ENCODE measurements at regions not wholly inside any gene's neighbourhood (a gene's known extent, or its start where the extent isn't known, plus 50 kb on each side); places are given as distances from the start of the nearest gene placed in this dataset.
A peak's percentile ranks its signal among the peaks of the same experiment; 100 is the strongest.

DNA sequence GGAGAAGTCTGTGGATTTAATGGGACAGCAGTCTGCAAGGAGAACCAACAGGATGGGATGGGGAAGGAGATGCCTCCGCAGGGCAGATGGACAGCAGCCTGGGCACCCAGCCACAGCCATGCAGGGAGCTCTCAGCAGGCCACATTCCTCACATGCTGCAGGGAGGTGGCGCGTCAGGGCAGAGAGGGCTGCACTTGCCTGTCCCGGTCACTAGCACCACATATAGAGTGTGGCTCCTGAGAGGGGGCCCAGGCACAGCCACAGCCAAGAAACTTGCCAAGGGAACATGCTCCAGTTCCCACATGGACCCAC, 86.8 kb upstream of the ZMIZ1 start:
- DNase-seq (ENCODE audit: low read depth): no peak

DNA sequence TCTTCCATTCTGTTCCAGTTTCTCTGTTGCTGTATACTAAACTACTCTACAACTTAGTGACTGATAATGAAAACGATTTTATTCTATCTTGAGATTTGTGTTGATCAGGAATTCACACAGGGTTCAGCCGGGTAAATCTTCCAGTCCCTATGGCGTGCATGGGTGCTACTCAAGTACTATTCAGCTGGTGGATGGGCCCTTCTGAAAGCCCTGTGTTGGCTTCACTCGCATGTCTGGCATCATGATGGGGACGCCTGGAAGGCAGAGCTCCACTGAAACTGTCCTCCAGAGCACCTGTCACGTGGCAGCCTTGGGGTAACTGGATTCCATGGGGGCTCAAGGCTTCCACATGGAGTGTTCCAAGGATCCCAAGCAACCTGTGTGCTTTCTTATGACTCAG, 86.0 kb upstream of the ZMIZ1 start:
- DNase-seq (ENCODE audit: low read depth): no peak

DNA sequence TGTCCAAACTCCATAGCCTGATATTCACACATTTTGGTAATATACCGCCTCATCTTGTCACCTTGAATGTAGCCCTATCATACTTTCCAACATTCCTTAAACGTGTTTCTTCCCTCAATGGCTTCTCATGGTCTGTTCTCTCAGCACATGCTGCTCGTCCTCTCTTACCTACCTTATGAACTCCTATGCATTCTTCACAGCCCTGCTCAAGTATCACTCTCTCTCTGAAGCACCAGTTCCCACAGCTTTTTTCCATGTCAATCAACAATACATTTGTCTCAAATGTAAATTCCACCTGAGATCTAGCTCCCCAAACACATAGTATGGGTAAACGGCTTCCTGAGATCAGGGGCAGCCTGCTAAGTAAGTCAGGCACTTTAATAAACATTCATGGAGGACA, 85.2 kb upstream of the ZMIZ1 start:
- DNase-seq (ENCODE audit: low read depth): no peak

DNA sequence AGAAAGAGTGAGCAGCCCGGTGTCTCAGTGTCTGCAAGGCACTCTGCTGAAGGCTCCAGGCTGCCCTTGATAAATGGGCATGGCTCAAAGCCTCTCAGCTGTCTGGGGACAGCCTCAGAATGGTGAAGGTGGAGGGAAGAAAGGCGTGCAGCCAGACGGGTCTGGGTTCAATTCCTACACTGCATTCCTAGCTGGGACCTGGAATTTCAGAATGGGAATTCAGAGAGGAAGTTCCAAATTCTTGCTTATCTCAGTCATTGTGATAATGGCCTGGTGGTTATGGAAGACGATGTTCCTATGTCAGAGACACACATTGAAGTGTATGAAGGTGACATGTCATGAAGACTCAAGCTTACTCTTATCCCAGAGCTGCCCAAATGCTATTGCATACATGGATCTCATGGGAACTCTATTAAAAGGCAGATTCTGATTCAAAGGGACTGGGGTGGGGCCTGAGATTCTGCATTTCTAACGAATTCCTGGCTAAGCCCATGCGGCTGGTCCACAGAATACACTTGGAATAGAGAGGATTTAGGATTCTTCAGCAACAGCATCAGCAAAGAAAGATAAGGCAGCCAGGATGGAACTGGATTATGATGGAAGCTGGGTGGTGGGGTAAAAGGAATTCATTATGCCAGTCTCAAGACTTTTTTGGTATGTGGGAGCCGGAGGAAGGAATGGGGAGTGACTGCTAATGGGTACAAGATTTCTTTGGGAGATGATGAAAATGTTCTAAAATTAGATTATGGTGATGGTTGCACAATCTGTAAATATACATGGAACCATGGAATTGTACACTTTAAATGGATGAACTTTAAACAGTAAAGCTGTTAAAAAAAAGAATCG, 82.6 kb upstream of the ZMIZ1 start:
- DNase-seq (ENCODE audit: low read depth): no peak

DNA sequence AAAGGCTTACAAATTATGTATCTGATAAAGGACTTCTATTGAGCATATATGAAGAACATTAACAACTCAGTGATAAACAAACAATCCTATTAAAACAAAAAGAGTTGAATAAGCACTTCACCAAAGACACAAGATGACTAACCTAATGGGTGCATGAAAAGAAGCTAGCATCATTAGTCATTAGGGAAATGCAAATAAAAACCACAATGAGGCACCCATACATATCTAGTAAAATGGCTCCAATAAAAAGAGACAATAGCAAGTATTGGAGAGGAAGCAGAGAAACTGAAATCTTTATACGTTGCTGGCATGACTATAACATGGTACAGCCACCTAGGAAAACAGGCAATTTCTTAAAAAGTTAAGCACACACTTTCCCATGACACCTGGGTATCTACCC, 77.6 kb upstream of the ZMIZ1 start:
- DNase-seq (ENCODE audit: low read depth): no peak

DNA sequence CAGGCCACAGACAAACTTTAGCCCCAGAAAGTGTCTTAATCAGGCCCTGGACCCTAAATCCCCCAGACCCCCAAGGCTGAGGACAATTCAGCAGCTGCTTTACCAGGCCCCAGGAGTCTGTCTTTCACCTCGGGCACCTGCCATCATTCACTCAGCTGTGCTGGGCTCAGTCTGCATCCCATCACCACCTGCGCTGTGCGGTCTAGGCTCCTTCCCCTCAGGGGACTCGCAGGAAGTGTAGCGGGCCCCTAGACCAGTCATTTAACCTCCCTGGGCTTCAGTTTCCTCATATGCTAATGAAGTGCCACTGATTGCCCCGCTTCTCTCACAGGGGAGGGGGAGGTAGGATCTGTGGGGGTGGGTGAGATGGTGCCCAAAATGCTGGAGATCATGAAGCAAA, 76.4 kb upstream of the ZMIZ1 start:
- no peak for DNase-seq (ENCODE audit: low read depth)

DNA sequence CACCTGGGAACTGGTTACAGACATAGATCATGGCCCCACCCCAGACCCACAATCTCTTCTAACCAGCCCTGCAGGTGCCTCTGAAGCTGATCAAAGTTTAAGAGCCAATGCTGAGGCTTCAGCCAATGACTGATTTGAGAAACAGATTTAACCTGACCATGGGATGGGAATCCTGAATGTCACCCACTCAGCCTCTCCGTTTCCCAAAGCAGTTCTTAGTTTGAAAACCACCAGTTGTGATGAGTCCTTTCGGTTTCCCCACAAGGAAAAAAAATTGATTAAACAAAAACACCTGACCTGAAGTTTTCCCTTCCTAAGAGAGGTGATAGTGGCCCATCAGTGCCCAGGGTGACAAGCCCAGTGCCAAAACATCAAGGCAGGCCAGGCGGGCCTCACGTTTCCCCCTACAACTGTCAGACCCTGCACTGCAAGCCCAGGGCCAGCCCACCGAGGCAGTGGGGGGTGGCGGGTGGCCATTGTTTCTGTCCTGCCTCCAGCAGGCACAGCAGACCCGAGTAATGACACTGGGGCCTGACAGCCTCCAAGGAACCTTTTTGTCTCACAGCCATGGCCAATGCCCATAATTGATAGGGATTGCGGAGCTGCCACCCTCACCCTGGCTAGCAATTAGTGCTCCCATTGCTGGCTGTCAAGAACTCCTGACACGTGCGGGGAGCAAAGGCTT, 75.4 kb upstream of the ZMIZ1 start:
- no peak for DNase-seq (ENCODE audit: low read depth)

DNA sequence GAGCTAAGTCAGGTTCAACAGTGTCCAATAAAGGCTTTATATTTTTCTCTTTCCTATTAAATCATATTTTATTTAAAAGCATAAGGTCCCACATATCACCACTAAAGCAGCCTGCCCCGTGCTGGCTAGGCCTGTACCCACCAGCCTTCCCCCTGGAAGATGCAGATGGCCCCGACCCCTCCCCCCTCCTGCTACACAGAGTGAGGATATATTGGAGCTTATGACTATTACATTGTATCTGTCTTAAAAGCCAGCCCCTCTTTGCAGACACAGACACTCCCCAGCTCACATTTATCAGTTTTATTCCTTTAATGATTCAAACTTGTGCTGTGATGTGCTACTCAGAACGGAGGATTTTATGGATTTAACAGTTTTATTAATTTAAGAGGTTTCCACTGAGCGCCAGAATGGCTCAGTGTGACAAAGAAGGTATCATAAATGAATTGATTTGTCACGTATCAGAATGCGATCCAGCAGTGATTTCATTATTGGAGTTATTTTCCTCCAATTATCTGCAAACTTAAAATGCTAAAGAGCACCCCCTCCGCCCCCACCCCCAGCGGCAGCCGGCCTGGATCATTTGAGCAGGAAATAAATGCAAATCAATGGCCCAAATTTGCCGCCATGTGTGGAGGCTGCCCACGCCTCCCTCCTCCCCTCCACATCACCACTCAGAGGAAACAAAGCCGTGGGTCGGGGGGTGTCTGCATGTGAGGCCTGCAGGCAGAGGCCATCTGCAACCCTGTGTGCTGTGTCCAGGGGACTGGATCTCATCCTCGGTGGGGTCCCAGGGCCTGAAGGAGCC, 72.6 kb upstream of the ZMIZ1 start:
- no peak for DNase-seq (ENCODE audit: low read depth)

DNA sequence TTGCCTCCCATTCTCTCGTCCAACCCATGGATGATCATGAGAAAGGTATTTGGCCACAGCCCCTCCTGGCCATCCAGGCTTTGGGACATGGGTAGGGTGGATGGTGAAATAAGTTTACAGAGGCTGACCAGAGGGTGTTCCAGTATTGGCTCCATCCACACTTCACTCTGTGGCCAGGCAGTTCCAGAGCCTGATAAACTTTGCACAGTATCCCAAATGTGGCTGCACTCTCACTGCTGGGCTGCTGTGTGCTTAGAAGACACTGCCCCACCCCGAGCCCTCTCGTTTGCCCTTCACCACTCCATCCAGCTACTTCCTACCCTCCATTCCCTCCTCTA, 72.0 kb upstream of the ZMIZ1 start:
- DNase-seq (ENCODE audit: low read depth): no peak

DNA sequence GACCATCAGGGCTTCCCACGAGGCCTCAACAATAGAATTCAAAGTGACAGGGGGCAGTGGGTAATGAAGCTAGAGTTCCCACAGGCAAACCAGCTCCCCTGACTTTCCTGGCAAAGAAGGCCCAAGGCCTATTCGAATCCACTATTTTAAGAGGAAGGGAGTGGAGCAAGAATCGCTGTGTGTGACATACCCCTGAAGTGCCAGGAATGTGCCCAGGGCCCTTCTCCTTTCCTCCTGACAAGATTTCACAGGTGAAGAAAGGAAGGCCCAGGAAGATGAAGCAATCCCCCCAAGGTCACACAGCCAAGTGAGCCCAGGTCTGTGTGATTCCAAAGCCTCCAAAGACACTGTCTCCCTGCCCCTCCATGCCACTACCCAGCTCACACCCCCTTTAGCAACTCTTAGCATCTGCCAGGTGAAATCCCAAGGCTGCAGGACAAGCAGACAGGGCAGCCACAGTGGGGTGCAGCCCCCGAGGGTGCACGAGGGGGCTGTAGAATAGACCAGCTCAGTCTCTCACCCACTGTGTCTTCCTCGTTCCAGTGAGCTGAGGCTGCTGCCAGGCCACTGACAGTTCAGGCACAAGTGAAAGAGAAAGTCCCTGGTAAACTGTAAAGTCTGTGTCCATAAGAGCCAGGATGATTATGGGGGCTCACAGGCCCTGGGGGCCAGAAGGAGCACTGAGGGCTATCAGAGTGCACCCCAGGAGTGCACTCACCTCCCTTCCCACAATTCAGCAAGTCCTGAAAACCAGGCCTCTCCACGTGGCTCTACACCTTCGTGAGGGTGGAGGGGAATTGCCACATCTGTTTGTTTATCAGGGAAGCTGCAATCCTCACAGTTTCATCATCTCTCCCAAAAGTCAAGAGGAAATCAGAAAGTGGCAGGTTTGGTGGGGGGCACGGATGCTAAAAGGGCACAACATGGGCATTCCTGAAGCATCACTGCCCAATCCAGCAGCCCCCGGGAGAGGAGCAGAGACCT, 70.8 kb upstream of the ZMIZ1 start:
- no peak for DNase-seq (ENCODE audit: low read depth)

DNA sequence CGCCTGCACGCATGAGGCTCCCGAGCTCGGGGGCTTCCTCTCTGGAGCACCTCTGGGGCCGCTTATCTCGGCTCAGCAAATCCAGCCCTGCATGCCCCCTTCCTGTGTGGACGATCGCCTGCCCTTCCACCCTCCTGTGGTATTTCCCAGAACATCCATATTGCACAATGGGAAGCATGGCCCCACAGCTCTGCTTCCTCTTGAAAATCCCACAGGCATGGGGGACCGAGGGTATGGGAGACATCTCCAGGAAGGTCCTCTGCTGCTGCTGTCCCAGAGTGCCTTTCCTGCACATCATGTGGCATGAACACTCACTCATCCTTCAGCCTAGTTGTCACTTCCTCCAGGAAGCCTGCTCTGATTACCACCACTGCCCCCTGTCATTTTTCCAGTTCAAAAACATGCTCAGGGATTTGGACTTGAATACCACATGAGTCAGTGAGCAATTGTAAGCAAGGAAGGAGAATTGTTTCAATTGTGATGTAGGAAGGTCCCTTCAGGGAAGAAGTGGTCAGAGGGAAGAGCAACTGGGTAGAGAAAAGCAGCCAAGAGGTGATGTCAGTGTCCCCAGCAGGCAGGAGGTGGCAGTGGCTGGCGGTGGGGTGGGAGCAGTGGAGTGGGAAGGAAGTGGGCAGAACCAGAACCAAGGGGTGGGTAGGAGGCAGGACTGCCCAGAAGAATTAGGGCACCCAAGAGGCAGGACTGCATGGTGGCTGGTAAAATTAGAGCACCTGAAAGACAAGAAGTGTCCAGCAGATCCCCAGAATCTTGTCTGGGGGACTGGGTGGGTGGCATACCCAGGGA, 67.5 kb upstream of the ZMIZ1 start:
- DNase-seq (ENCODE audit: low read depth): peak; percentile 77

DNA sequence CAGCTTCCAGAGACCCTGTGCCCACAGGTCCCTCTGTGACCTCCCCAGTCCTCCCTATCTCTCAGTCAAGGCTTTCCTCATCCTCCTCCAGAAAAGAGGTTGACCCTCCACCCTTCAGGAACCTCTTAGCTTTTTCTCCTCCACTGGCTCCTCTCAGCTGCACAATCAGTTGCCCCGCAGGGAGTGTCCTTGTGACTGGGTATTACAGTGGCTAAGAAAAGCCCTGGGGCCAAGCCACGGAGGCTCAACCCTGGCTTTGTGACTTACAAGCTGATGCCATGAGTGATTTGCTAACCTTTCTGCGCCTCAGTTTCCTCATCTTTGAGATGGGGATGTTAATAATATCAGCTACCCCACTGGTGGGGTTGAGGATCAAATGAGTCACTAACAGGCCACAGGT, 66.4 kb upstream of the ZMIZ1 start:
- DNase-seq (ENCODE audit: low read depth): no peak

DNA sequence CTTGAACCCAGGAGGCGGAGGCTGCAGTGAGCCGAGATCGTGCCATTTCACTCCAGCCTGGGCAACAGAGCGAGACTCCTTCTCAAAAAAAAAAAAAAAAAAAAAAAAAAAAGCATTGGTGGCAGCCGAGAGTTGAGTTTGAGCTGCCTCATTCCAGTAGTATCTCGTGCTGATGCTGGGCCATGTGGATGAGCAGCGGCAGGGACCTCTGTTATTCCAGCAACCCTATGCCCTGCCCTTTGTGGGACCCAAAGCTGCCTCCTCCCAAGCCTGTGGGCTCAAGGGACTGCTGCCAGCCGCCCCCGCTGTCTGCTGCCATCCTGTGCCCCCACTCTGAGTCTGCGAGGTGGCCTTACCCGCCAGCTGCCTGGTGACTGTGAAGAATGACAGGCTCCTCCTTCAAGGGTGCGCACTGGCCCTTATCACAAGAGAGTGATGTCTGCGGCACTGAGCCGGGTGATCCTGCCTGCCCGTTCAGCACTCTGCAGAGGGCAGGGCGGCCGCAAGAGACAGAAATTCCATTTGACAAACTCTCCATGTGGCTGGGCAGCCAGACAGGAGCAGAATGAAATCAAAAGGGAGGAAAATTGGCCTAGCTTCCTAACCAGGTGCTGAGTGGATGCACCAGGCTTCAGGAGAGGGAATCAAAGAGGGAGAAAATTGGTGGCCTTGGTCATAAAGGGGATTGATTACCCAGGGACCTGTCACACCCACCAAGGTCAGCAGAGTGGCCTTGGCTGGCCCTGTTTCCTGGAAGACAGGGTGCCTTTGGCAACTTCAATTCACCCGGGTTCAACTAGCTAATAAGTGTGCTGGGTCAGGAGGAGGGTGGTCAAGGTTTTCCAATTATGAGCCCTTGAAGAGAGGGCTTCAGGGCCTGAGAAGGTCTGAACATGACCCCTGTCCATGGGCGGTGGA, 65.3 kb upstream of the ZMIZ1 start:
- DNase-seq (ENCODE audit: low read depth): no peak

DNA sequence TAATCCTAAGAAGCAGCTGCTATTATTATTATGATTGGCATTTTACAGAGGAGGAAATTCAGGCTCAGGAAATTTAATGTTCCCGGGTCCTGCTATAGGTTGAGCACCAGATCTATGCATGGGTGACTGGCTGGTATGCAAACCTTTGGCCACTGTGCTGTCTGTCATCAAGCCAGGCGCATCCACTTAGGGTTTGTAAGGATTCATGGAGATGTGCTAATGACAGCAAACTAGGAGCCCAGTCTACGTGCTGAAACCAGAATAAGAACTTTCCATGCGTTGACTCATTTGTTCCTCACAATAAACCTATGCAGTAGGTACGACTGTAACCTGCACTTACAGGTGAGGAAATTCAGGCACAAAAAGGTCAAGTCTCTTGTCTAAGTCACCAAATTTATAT, 64.5 kb upstream of the ZMIZ1 start:
- DNase-seq (ENCODE audit: low read depth): no peak

DNA sequence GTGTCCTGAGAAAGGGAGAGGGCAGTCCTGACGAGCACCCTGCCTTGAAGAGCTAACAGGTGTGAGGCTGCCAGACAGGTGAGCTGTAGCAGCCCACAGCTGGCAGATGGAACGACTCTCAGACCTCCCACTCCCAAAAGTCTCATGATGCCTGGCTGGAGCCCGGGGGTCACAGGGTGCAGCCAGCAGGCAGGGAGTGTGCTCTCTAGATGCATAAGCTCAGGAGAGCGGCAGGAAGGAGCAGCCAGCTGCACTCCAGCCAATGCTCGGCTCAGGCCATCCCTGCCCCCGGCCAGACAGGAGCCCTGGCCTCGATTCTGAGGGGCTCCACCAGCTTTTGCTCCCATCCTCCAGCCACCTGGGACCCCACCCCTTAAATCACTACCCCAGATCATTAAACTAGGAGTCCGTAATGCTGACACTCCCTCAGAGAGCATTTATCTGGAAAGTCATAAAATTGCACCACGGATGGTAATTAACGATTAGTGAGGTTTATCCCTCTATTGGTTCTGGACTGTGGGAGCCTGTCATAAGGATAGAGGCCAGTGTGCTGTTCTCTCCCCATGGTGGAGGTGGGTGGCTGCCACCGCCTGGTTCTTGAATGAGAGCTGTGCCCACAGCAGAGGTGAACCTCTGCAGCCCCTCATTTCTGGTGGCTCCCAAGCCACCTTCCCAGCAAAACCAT, 63.5 kb upstream of the ZMIZ1 start:
- no peak for DNase-seq (ENCODE audit: low read depth)

DNA sequence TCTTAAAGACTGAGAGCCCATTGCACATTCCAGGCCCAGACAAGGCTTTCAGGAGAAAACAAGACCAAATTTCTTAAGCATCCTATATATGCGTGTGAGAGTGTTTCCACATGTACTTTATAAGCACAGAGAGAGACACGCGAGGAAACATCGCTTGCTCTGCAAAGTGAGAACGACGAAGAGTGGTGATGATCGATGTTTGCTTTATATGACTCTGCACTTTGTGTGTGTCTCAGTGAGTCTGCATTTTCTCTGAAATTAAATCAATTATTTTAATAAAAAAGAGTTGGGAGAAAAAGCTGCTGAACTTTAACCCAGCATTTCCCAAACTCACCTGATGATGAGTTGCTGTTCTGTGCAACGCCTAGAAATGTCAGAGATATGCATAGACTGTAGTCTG, 61.7 kb upstream of the ZMIZ1 start:
- no peak for DNase-seq (ENCODE audit: low read depth)

DNA sequence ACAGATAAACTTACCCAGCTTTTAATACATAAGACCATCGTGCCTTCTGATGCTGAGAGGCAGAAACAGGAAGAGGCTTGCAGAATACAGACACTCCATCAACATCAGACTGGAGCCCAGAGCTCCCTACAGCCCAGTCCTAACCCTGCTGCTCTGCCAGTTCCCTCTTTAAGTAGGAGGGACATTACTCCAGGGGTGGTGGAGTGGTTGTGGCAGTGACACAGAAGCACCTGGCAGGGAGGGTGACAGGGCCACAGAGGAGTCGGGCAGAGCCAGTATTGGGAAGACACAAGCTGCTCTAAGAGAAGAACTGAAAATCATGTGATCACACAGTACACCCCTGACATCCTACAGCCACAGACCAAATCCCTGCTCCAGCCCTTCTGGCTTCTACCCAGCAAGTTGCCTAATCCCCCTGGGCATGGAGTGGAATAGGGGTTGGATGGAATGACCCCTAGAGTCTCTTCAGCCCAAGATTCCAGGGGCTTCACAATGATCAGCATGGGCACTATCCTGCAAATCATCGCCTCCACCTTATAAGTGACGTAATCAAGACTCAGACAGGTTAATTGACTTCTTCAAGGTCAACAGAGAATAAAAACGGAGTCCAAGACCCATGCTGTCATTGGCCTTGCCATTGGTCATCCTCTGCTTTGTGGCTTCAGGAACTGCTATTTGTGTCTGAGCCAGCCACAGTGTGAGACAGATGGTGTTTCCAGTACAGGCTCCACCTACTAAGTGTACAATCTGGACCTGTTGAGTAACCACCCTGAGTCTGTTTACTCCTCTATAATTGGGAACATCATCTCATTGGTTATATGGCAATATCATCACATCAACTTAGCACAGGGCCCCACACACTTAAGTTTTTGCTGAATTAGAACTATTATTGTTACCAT, 61.1 kb upstream of the ZMIZ1 start:
- DNase-seq (ENCODE audit: low read depth): no peak

DNA sequence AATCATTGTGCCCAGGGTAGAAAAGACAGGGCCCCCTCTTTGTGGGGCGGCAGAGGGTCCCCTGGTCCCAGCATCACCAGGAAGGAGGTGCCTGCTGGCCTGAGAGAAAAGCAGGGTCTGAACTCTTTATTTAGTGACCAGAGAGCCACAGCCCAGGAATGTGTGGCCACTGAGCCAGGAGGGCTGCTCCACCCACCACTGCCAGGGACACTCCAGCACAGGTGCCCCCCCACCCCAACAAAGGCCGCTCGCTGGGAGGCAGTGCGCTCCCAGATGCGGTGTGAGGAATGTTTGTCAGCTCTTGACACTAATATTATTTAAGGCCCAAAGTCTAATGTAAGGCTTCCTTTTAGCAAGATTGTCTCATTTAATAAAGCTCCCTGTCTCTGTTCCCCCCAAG, 59.6 kb upstream of the ZMIZ1 start:
- DNase-seq (ENCODE audit: low read depth): no peak
